Thoracic aorta (tissue), 2 donors: ENCODE measurements at regions not wholly inside any gene's neighbourhood (a gene's known extent, or its start where the extent isn't known, plus 50 kb on each side); places are given as distances from the start of the nearest gene placed in this dataset.

ENCODE experiments used
- ATAC-seq: fragments of 150-250 bp; one replicate; pipeline ENCODE4 v1.8.0; 2017; ENCODE audit warnings: low read depth; ENCODE audit not compliant: insufficient number of reproducible peaks, low FRiP score
- DNase-seq: peaks from one replicate; pipeline ENCODE4 v3.0.0-alpha.2; 2020; ENCODE audit warnings: low spot score
- H3K27ac ChIP-seq, 2 donors: fragments of 200-600 bp; sonication (generic); 1 replicate in 1 of 2; 2 replicates in 1 of 2; pipeline ENCODE4 v1.5.1; 2016; ENCODE audit warnings: mild to moderate bottlenecking in 2 of 2, moderate library complexity in 2 of 2
- H3K27me3 ChIP-seq: fragments of 200-600 bp; sonication (generic); replicated peaks from 2 replicates; pipeline ENCODE4 v1.6.0; 2016; ENCODE audit warnings: mild to moderate bottlenecking; ENCODE audit not compliant: insufficient read depth
- H3K36me3 ChIP-seq: fragments of 200-600 bp; sonication (generic); one replicate; pipeline ENCODE4 v1.5.1; 2016
- H3K4me1 ChIP-seq, 2 donors: fragments of 200-600 bp; sonication (generic); 1 replicate in 1 of 2; 2 replicates in 1 of 2; pipeline versions ENCODE4 v1.5.1 to v1.6.0; 2016; ENCODE audit warnings: low read depth in 2 of 2, mild to moderate bottlenecking in 1 of 2; ENCODE audit not compliant: control insufficient read depth in 1 of 2
- H3K4me3 ChIP-seq: fragments of 200-600 bp; sonication (generic); 2 replicates; pipeline ENCODE4 v1.5.1; 2016; ENCODE audit warnings: mild to moderate bottlenecking
- H3K9me3 ChIP-seq: fragments of 200-600 bp; sonication (generic); 2 replicates; pipeline ENCODE4 v1.5.1; 2016
- TF ChIP-seq, protein P1 (sequence below): fragments of 200-600 bp; sonication (generic); IDR thresholded peaks from one replicate; pipeline ENCODE4 v1.5.1; 2019; ENCODE audit warnings: antibody characterized with exemption

DNA sequence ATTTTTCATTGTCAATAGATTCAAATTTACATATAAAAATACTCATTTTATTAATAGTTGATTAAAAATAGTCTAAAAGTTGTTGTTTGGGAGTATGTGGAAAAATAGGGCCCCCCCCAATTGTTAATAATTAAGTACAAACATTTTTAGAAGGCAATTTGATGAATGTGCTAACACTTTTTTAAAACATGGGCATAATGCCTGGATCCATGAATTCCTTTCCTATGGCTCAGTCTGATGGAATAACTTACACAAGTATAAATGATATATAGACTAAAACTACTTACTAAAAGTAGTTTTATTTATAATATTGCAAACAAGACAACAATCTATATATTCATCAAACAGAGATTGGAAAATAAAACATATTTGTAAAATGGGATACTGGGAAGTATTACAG is 247.2 kb upstream of the LRRN1 start:
- Histone ChIP-seq H3K4me1 (no peaks in the 10 kb centered on the region), H3K9me3 (peaks cover 9% of the 10 kb centered on the region), H3K36me3 (no peaks in the 10 kb centered on the region), H3K27me3 (no peaks in the 10 kb centered on the region), H3K27ac (no peak overlapping the region), H3K4me3 (no peak overlapping the region)
- TF ChIP-seq, protein P1, sequence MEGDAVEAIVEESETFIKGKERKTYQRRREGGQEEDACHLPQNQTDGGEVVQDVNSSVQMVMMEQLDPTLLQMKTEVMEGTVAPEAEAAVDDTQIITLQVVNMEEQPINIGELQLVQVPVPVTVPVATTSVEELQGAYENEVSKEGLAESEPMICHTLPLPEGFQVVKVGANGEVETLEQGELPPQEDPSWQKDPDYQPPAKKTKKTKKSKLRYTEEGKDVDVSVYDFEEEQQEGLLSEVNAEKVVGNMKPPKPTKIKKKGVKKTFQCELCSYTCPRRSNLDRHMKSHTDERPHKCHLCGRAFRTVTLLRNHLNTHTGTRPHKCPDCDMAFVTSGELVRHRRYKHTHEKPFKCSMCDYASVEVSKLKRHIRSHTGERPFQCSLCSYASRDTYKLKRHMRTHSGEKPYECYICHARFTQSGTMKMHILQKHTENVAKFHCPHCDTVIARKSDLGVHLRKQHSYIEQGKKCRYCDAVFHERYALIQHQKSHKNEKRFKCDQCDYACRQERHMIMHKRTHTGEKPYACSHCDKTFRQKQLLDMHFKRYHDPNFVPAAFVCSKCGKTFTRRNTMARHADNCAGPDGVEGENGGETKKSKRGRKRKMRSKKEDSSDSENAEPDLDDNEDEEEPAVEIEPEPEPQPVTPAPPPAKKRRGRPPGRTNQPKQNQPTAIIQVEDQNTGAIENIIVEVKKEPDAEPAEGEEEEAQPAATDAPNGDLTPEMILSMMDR, result no peak
- ATAC-seq (no peak), DNase-seq (no peak)

DNA sequence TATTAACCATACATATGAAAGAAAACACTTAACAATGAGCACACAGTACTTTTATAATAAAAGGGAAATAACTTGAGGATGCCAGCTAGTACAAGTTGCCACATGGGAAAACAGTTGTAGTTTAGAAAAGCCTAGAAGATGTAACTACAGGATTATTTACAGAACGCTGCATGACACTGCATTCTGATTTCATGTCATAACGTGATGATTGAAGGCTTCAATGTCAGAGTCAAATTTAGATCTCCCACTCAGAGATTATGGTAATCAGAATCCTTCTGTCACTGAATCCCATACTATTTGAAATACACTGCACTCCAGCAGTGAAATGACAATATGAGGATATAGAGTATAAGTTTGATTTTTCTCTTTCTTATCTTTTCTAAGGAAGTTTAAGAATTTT is 253.9 kb upstream of the LRRN1 start:
- Histone ChIP-seq H3K36me3 (no peaks in the 10 kb centered on the region), H3K9me3 (peaks cover 5% of the 10 kb centered on the region), H3K4me1 (no peaks in the 10 kb centered on the region), H3K4me3 (no peak overlapping the region), H3K27ac (no peak overlapping the region), H3K27me3 (no peaks in the 10 kb centered on the region)
- ATAC-seq (no peak), DNase-seq (no peak)
- TF ChIP-seq, protein P1, result no peak

DNA sequence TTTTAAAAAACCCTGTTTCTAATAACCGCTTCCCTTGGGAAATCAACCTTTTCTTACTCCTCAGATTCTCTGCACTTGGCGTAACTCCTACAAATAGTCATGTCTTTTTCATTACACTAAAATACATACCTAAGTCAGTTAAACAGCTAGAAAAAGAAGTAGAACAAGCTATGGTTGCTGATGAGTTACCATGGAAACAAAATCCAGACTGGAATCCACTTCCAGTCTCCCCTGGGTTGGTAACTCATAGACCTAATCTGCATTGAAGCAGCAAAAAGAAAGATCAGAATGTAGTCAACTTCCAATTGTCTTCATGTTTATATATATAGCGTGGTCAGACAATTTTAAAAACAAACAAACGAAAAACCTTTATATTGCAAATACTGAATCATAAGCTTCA is 260.8 kb upstream of the LRRN1 start:
- TF ChIP-seq, protein P1, result no peak
- no peaks in the 10 kb centered on the region for H3K27me3 ChIP-seq
- H3K36me3 ChIP-seq, result no peaks in the 10 kb centered on the region
- DNase-seq (no peak), ATAC-seq (no peak)
- H3K27ac ChIP-seq, result no peak overlapping the region
- no peaks in the 10 kb centered on the region for H3K4me1 ChIP-seq
- no peak overlapping the region for H3K4me3 ChIP-seq
- H3K9me3 ChIP-seq, result no peaks in the 10 kb centered on the region

DNA sequence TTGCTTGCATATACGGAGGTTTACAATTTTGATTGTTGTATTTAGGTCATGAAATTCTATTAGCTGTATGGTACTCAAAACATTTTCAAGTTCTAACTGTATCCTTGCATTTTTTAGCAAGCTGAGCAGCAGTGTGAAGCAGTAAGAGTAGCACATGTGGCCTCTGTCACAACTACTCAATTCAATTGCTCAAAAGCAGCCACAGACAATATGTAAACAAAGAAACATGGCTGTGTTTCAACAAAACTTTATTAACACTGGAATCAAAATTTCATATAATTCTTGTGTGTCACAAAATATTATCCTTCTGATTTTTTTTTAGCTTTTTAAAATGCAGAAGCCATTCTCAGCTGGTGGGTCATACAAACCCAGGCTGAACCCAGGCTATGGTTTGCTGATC is 266.7 kb upstream of the LRRN1 start:
- Histone ChIP-seq H3K36me3 (no peaks in the 10 kb centered on the region), H3K27me3 (no peaks in the 10 kb centered on the region), H3K4me1 (no peaks in the 10 kb centered on the region), H3K27ac (no peak overlapping the region), H3K4me3 (no peak overlapping the region), H3K9me3 (no peaks in the 10 kb centered on the region)
- no peak for DNase-seq
- TF ChIP-seq, protein P1, result no peak
- ATAC-seq, result no peak

DNA sequence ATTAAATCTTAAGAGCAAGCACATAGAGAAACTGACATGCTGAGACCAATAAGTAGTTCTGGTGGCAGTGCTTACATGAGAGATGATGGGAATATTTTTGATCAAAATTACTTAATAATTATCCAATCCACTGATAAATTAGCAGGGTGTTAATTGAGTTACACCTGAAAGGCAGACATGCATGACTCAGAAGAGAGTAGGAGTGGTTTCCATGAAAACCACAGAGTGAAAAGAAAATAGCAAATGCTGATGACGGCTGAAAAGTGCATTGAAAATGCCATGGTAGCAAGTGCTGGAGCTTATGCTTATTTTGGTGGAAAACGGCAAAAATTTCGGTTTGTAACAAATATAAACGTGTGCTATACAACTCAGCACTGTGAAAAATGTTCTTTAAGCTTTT is 267.8 kb upstream of the LRRN1 start:
- no peak for ATAC-seq

More for the DNA sequence above, 267.8 kb upstream of the LRRN1 start:
- TF ChIP-seq, protein P1, result no peak
- no peak for DNase-seq
- Histone ChIP-seq H3K27me3 (no peaks in the 10 kb centered on the region), H3K4me1 (no peaks in the 10 kb centered on the region), H3K4me3 (no peak overlapping the region), H3K36me3 (no peaks in the 10 kb centered on the region), H3K9me3 (no peaks in the 10 kb centered on the region), H3K27ac (no peak overlapping the region)
